ENCODE measurements at regions not wholly inside any gene's neighbourhood (a gene's known extent, or its start where the extent isn't known, plus 50 kb on each side); places are given as distances from the start of the nearest gene placed in this dataset.
"Not testable (repeated sequence)": the region's sequence is repeated elsewhere in the genome, so short reads cannot be mapped to it uniquely, and the experiment has no call there.

- no peak overlapping the region for H3K27ac ChIP-seq (ENCODE audit: low read depth, low read length)
- no peak overlapping the region for H2AFZ ChIP-seq (ENCODE audit: low read depth, low read length, severe bottlenecking)
- H4K20me1 ChIP-seq (ENCODE audit: low read depth, low read length) = no peaks in the 10 kb centered on the region
- H3K9ac ChIP-seq (ENCODE audit: low read length) = no peak overlapping the region
- H3K9me3 ChIP-seq (ENCODE audit: insufficient read depth, low read length) = no peaks in the 10 kb centered on the region
- no peak for TF ChIP-seq EZH2phosphoT487 (conservative IDR thresholded peaks at IDR 0.05; ENCODE audit: low read length)
- TF ChIP-seq, protein P1, sequence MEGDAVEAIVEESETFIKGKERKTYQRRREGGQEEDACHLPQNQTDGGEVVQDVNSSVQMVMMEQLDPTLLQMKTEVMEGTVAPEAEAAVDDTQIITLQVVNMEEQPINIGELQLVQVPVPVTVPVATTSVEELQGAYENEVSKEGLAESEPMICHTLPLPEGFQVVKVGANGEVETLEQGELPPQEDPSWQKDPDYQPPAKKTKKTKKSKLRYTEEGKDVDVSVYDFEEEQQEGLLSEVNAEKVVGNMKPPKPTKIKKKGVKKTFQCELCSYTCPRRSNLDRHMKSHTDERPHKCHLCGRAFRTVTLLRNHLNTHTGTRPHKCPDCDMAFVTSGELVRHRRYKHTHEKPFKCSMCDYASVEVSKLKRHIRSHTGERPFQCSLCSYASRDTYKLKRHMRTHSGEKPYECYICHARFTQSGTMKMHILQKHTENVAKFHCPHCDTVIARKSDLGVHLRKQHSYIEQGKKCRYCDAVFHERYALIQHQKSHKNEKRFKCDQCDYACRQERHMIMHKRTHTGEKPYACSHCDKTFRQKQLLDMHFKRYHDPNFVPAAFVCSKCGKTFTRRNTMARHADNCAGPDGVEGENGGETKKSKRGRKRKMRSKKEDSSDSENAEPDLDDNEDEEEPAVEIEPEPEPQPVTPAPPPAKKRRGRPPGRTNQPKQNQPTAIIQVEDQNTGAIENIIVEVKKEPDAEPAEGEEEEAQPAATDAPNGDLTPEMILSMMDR (IDR thresholded peaks at IDR 0.05; ENCODE audit: insufficient read depth, low read length, poor library complexity, severe bottlenecking) = no peak
- H3K79me2 ChIP-seq (ENCODE audit: insufficient read depth, low read length) = no peaks in the 10 kb centered on the region
- H3K9me2 ChIP-seq (replicated peaks; ENCODE audit: insufficient read depth, low read length) = no peaks in the 10 kb centered on the region
- H3F3A ChIP-seq (ENCODE audit: insufficient read depth) = no peaks in the 10 kb centered on the region
- H3K27me3 ChIP-seq (ENCODE audit: low read length) = no peaks in the 10 kb centered on the region
- no peak overlapping the region for H3K4me3 ChIP-seq (ENCODE audit: insufficient read depth, low read length, poor library complexity, severe bottlenecking)
- no peaks in the 10 kb centered on the region for H3K36me3 ChIP-seq (ENCODE audit: low read length)
- no peak overlapping the region for H3K4me2 ChIP-seq (ENCODE audit: low read depth, low read length, poor library complexity, severe bottlenecking)
Measured at GRCh38 chr9:101846161-101846560, 107.7 kb upstream of the GRIN3A start.

DNA sequence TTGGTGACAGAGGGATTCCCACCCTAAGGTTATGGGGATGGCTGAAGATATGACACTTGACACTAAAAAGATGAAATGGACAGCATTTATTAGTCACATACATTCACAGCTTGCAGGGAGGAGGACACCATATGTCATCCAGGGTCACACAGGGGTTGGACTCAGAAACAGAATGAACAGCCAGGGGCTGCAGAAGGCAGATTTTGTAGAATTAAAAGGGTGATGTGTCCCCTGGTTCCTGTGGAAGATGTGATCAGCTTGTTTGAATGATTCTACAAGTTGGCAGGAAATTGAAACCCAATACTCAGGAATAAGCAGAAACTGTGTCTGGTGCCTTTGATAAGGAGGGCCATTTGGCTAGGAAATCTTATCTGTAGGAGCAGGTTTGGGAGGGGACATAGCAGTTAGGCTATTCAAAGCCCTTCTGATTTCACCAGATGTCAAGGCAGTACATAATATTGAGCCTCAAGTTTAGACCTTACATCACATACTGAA lies 102.3 kb upstream of the GRIN3A start:
- H3K9me3 ChIP-seq (ENCODE audit: insufficient read depth, low read length) = no peaks in the 10 kb centered on the region
- H3K36me3 ChIP-seq (ENCODE audit: low read length) = no peaks in the 10 kb centered on the region
- TF ChIP-seq, protein P1 (IDR thresholded peaks at IDR 0.05; ENCODE audit: insufficient read depth, low read length, poor library complexity, severe bottlenecking) = no peak
- no peak for TF ChIP-seq EZH2phosphoT487 (conservative IDR thresholded peaks at IDR 0.05; ENCODE audit: low read length)
- no peaks in the 10 kb centered on the region for H3K27me3 ChIP-seq (ENCODE audit: low read length)
- no peaks in the 10 kb centered on the region for H4K20me1 ChIP-seq (ENCODE audit: low read depth, low read length)
- H3K79me2 ChIP-seq (ENCODE audit: insufficient read depth, low read length) = no peaks in the 10 kb centered on the region
- no peak overlapping the region for H3K4me2 ChIP-seq (ENCODE audit: low read depth, low read length, poor library complexity, severe bottlenecking)
- H2AFZ ChIP-seq (ENCODE audit: low read depth, low read length, severe bottlenecking) = no peak overlapping the region
- no peak overlapping the region for H3K27ac ChIP-seq (ENCODE audit: low read depth, low read length)
- no peaks in the 10 kb centered on the region for H3K9me2 ChIP-seq (replicated peaks; ENCODE audit: insufficient read depth, low read length)
- no peaks in the 10 kb centered on the region for H3F3A ChIP-seq (ENCODE audit: insufficient read depth)
- H3K9ac ChIP-seq (ENCODE audit: low read length) = no peak overlapping the region
- H3K4me3 ChIP-seq (ENCODE audit: insufficient read depth, low read length, poor library complexity, severe bottlenecking) = no peak overlapping the region

DNA sequence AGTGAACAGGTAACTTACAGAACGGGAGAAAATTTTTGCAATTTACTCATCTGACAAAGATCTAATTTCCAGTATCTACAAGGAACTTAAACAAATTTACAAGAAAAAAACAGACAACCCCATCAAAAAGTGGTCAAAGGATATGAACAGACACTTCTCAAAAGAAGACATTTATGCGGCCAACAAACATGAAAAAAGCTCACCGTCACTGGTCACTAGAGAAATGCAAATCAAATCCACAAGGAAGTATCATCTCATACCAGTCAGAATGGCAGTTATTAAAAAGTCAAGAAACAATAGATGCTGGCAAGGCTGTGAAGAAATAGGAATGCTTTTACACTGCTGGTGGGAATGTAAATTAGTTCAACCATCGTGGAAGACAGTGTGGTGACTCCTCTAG lies 100.5 kb upstream of the GRIN3A start:
- H3K27ac ChIP-seq (ENCODE audit: low read depth, low read length); H3K4me2 ChIP-seq (ENCODE audit: low read depth, low read length, poor library complexity, severe bottlenecking); H3K27me3 ChIP-seq (ENCODE audit: low read length); H3K4me3 ChIP-seq (ENCODE audit: insufficient read depth, low read length, poor library complexity, severe bottlenecking); H3F3A ChIP-seq (ENCODE audit: insufficient read depth); H3K36me3 ChIP-seq (ENCODE audit: low read length); H3K9me3 ChIP-seq (ENCODE audit: insufficient read depth, low read length); H3K9me2 ChIP-seq (replicated peaks; ENCODE audit: insufficient read depth, low read length); H3K79me2 ChIP-seq (ENCODE audit: insufficient read depth, low read length); H4K20me1 ChIP-seq (ENCODE audit: low read depth, low read length); H3K9ac ChIP-seq (ENCODE audit: low read length); H2AFZ ChIP-seq (ENCODE audit: low read depth, low read length, severe bottlenecking): not testable (repeated sequence)

GRCh38 chr9:101836021-101836420 lies 97.6 kb upstream of the GRIN3A start:
- Histone ChIP-seq H3K9me3 (ENCODE audit: insufficient read depth, low read length) (no peaks in the 10 kb centered on the region), H3K27ac (ENCODE audit: low read depth, low read length) (no peak overlapping the region), H3K4me2 (ENCODE audit: low read depth, low read length, poor library complexity, severe bottlenecking) (no peak overlapping the region), H3K27me3 (ENCODE audit: low read length) (no peaks in the 10 kb centered on the region), H3K4me3 (ENCODE audit: insufficient read depth, low read length, poor library complexity, severe bottlenecking) (no peak overlapping the region), H3F3A (ENCODE audit: insufficient read depth) (no peaks in the 10 kb centered on the region), H2AFZ (ENCODE audit: low read depth, low read length, severe bottlenecking) (no peak overlapping the region), H3K36me3 (ENCODE audit: low read length) (no peaks in the 10 kb centered on the region), H3K9me2 (replicated peaks; ENCODE audit: insufficient read depth, low read length) (no peaks in the 10 kb centered on the region), H3K79me2 (ENCODE audit: insufficient read depth, low read length) (no peaks in the 10 kb centered on the region), H4K20me1 (ENCODE audit: low read depth, low read length) (no peaks in the 10 kb centered on the region), H3K9ac (ENCODE audit: low read length) (no peak overlapping the region)
- TF ChIP-seq EZH2phosphoT487 (conservative IDR thresholded peaks at IDR 0.05; ENCODE audit: low read length) = no peak
- TF ChIP-seq, protein P1 (IDR thresholded peaks at IDR 0.05; ENCODE audit: insufficient read depth, low read length, poor library complexity, severe bottlenecking) = no peak
